Fibroblast of lung (primary cell): ENCODE measurements at regions not wholly inside any gene's neighbourhood (a gene's known extent, or its start where the extent isn't known, plus 50 kb on each side); places are given as distances from the start of the nearest gene placed in this dataset.
"Not testable (repeated sequence)": the region's sequence is repeated elsewhere in the genome, so short reads cannot be mapped to it uniquely, and the experiment has no call there.

Experiments used
- CTCF ChIP-seq, 2 donors: IDR thresholded peaks in 1 of 2; conservative IDR thresholded peaks in 1 of 2; 1 replicate in 1 of 2; 2 replicates in 1 of 2; pipeline ENCODE4 v1.5.1; 2011 to 2012; ENCODE audit warnings: low read length in 2 of 2, control low read depth in 1 of 2, inconsistent platforms in 1 of 2, low read depth in 1 of 2, mild to moderate bottlenecking in 1 of 2
- EZH2 ChIP-seq: IDR thresholded peaks from 2 replicates; pipeline ENCODE4 v1.5.1; 2012; ENCODE audit warnings: low read length, control low read depth, mild to moderate bottlenecking; ENCODE audit errors: missing control alignments

- not testable (repeated sequence) for TF ChIP-seq CTCF (conservative IDR thresholded peaks at IDR 0.05 in 1 of 2, IDR thresholded peaks at IDR 0.05 in 1 of 2; ENCODE audit: low read depth in 1 of 2, low read length in 2 of 2); EZH2
Observed at GRCh38 chr21:10348150-10348549, 173.2 kb upstream of the TPTE start.
